ENCODE measurements at regions not wholly inside any gene's neighbourhood (a gene's known extent, or its start where the extent isn't known, plus 50 kb on each side); places are given as distances from the start of the nearest gene placed in this dataset.

- no peak overlapping the region for H3K27ac ChIP-seq (ENCODE audit: low read depth, low read length, severe bottlenecking)
- H3K4me1 ChIP-seq (ENCODE audit: control insufficient read depth, insufficient read depth, low read length, poor library complexity, severe bottlenecking), result no peaks in the 10 kb centered on the region
- H3K9me3 ChIP-seq (ENCODE audit: control insufficient read depth, low read length), result no peaks in the 10 kb centered on the region
- no peak overlapping the region for H3K4me3 ChIP-seq (ENCODE audit: extremely low read depth, insufficient read depth, low read length, poor library complexity, severe bottlenecking)
- 83 to 95% methylated on average over 2 to 3 of the region's 6 CpGs for WGBS, 2 experiments (ENCODE audit: insufficient coverage in 2 of 2)
- H3K36me3 ChIP-seq (ENCODE audit: control insufficient read depth, insufficient read depth, low read length), result no peaks in the 10 kb centered on the region
These were observed 1885.5 kb upstream of the PRR20A start for GRCh38 chr13:55255236-55255635.

DNA sequence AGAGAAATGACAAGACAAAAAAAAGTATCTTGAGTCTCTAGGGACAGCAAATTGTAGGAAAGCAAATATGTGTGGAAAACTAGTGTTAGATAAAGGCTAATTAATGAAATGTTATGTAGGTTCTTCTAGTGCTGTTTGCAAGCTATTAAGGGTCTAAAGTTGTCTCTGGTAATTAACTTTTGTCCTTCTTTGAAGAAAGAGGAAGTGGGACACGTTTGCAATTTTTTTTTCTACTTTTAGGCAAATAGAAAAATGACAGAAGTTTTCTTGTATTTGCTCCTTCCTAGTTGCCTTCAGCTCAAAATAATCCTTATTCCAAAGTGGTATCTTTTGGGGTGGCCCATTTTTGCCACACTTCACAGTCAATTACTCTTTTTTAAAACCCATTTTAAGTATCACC, 1877.7 kb upstream of the PRR20A start:
- no peaks in the 10 kb centered on the region for H3K4me1 ChIP-seq (ENCODE audit: control insufficient read depth, insufficient read depth, low read length, poor library complexity, severe bottlenecking)
- WGBS, 2 experiments (ENCODE audit: insufficient coverage in 2 of 2), result 100% methylated on average over 1 of the region's 1 CpG; no CpG with 5 or more reads in 1 of the 2 experiments
- no peak overlapping the region for H3K27ac ChIP-seq (ENCODE audit: low read depth, low read length, severe bottlenecking)
- no peaks in the 10 kb centered on the region for H3K36me3 ChIP-seq (ENCODE audit: control insufficient read depth, insufficient read depth, low read length)
- H3K4me3 ChIP-seq (ENCODE audit: extremely low read depth, insufficient read depth, low read length, poor library complexity, severe bottlenecking), result no peak overlapping the region
- no peaks in the 10 kb centered on the region for H3K9me3 ChIP-seq (ENCODE audit: control insufficient read depth, low read length)

GRCh38 chr13:55266644-55267043, 1874.1 kb upstream of the PRR20A start:
- Histone ChIP-seq H3K9me3 (ENCODE audit: control insufficient read depth, low read length) (no peaks in the 10 kb centered on the region), H3K4me3 (ENCODE audit: extremely low read depth, insufficient read depth, low read length, poor library complexity, severe bottlenecking) (no peak overlapping the region), H3K36me3 (ENCODE audit: control insufficient read depth, insufficient read depth, low read length) (no peaks in the 10 kb centered on the region), H3K27ac (ENCODE audit: low read depth, low read length, severe bottlenecking) (no peak overlapping the region), H3K4me1 (ENCODE audit: control insufficient read depth, insufficient read depth, low read length, poor library complexity, severe bottlenecking) (no peaks in the 10 kb centered on the region)
- WGBS, 2 experiments (ENCODE audit: insufficient coverage in 2 of 2), result no CpG with 5 or more reads among the region's 2 CpGs

DNA sequence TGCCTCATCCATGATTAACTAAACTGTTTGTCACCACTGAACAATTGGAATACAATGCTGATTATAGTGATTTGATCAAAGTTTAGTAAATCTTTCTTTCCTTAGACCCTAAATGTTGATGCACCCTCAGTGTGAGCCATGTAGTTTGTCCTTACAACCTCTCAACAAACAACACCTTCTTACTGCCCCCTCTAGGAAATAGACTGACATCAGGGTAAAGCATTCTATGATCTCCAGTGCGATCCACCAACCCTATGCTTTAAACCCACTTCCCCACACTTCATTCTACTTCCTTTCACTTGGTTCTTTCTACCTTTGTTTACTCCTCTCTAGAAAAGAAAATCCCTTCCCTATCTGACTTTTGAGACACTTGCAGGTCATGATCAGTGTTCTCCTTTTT, 1842.5 kb upstream of the PRR20A start:
- H3K36me3 ChIP-seq (ENCODE audit: control insufficient read depth, insufficient read depth, low read length), result no peaks in the 10 kb centered on the region
- H3K4me3 ChIP-seq (ENCODE audit: extremely low read depth, insufficient read depth, low read length, poor library complexity, severe bottlenecking), result no peak overlapping the region
- WGBS, 2 experiments (ENCODE audit: insufficient coverage in 2 of 2), result 100% methylated on average over 1 of the region's 1 CpG
- no peaks in the 10 kb centered on the region for H3K4me1 ChIP-seq (ENCODE audit: control insufficient read depth, insufficient read depth, low read length, poor library complexity, severe bottlenecking)
- no peaks in the 10 kb centered on the region for H3K9me3 ChIP-seq (ENCODE audit: control insufficient read depth, low read length)
- no peak overlapping the region for H3K27ac ChIP-seq (ENCODE audit: low read depth, low read length, severe bottlenecking)

DNA sequence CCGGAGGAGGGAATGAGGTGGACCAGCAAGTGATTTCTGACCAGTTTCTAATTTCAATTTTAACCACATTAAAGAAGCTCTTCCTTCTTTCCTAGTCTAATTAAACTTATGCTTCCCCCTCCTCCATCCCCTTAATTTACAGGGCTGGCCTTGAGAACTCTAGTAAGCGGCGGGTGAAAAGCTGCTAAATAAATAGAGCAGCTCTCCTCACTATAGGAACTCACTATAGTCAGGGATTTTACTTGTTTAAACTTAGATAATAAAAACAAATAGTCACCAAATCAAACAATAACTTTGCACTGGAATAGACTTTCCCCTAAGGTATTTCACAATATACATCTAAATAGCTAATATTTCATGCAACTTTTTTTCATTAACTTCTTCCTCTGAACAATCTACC, 1838.2 kb upstream of the PRR20A start:
- H3K36me3 ChIP-seq (ENCODE audit: control insufficient read depth, insufficient read depth, low read length), result no peaks in the 10 kb centered on the region
- H3K27ac ChIP-seq (ENCODE audit: low read depth, low read length, severe bottlenecking), result no peak overlapping the region
- H3K9me3 ChIP-seq (ENCODE audit: control insufficient read depth, low read length), result no peaks in the 10 kb centered on the region
- no peaks in the 10 kb centered on the region for H3K4me1 ChIP-seq (ENCODE audit: control insufficient read depth, insufficient read depth, low read length, poor library complexity, severe bottlenecking)
- no peak overlapping the region for H3K4me3 ChIP-seq (ENCODE audit: extremely low read depth, insufficient read depth, low read length, poor library complexity, severe bottlenecking)
- WGBS, 2 experiments (ENCODE audit: insufficient coverage in 2 of 2), result 100% methylated on average over 1 of the region's 3 CpGs; no CpG with 5 or more reads in 1 of the 2 experiments

GRCh38 chr13:55307909-55308308, 1832.8 kb upstream of the PRR20A start:
- WGBS, 2 experiments (ENCODE audit: insufficient coverage in 2 of 2), result 89 to 100% methylated on average over 1 of the region's 3 CpGs
- Histone ChIP-seq H3K27ac (ENCODE audit: low read depth, low read length, severe bottlenecking) (no peak overlapping the region), H3K36me3 (ENCODE audit: control insufficient read depth, insufficient read depth, low read length) (no peaks in the 10 kb centered on the region), H3K9me3 (ENCODE audit: control insufficient read depth, low read length) (no peaks in the 10 kb centered on the region), H3K4me1 (ENCODE audit: control insufficient read depth, insufficient read depth, low read length, poor library complexity, severe bottlenecking) (no peaks in the 10 kb centered on the region), H3K4me3 (ENCODE audit: extremely low read depth, insufficient read depth, low read length, poor library complexity, severe bottlenecking) (no peak overlapping the region)

- Histone ChIP-seq H3K4me3 (ENCODE audit: extremely low read depth, insufficient read depth, low read length, poor library complexity, severe bottlenecking) (no peak overlapping the region), H3K36me3 (ENCODE audit: control insufficient read depth, insufficient read depth, low read length) (no peaks in the 10 kb centered on the region), H3K27ac (ENCODE audit: low read depth, low read length, severe bottlenecking) (no peak overlapping the region), H3K4me1 (ENCODE audit: control insufficient read depth, insufficient read depth, low read length, poor library complexity, severe bottlenecking) (no peaks in the 10 kb centered on the region), H3K9me3 (ENCODE audit: control insufficient read depth, low read length) (no peaks in the 10 kb centered on the region)
- 87 to 100% methylated on average over 2 to 3 of the region's 3 CpGs for WGBS, 2 experiments (ENCODE audit: insufficient coverage in 2 of 2)
These were observed 1798.8 kb upstream of the PRR20A start for GRCh38 chr13:55341891-55342290.

DNA sequence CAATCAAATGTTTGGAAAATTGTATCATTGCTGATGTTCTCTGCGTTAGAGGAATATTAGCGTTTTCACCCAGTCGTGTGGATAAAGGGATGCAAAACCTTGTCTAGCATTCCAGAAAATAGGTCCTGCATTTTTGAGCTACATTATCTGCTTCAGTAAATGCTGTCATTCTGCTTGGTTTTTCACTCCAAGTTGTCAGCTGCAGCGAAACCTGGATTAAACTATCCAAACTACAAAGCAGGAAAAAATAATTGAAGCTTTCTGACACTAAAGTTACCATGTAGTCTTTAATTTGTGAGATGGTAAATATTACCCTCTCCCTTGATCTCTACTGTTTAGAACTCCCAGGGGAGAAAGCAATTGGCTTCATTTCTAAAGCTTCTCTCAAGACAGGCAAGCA, 1795.5 kb upstream of the PRR20A start:
- 78 to 87% methylated on average over 3 of the region's 4 CpGs for WGBS, 2 experiments (ENCODE audit: insufficient coverage in 2 of 2)
- Histone ChIP-seq H3K4me3 (ENCODE audit: extremely low read depth, insufficient read depth, low read length, poor library complexity, severe bottlenecking) (no peak overlapping the region), H3K9me3 (ENCODE audit: control insufficient read depth, low read length) (no peaks in the 10 kb centered on the region), H3K27ac (ENCODE audit: low read depth, low read length, severe bottlenecking) (no peak overlapping the region), H3K36me3 (ENCODE audit: control insufficient read depth, insufficient read depth, low read length) (no peaks in the 10 kb centered on the region), H3K4me1 (ENCODE audit: control insufficient read depth, insufficient read depth, low read length, poor library complexity, severe bottlenecking) (no peaks in the 10 kb centered on the region)

DNA sequence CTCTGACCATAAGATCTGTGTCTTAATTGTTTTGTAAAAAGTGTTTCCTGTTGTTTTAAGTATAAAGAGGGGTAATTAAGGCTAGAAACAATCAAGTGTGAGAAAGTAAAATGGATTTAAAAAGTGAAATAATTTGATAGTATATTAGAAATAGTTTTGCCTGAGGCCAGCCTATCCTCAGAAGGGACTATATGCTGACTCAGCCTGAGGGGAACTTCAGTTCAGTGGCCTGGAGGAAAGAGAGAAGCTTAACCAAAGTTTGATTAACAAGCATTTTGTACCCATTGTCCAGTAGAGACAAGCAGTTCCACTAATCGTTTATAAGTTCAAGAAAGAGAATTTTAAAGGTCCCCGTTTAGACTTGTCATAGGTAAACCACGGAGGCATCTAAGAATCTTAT, 1793.2 kb upstream of the PRR20A start:
- Histone ChIP-seq H3K9me3 (ENCODE audit: control insufficient read depth, low read length) (no peaks in the 10 kb centered on the region), H3K4me3 (ENCODE audit: extremely low read depth, insufficient read depth, low read length, poor library complexity, severe bottlenecking) (no peak overlapping the region), H3K4me1 (ENCODE audit: control insufficient read depth, insufficient read depth, low read length, poor library complexity, severe bottlenecking) (no peaks in the 10 kb centered on the region), H3K27ac (ENCODE audit: low read depth, low read length, severe bottlenecking) (no peak overlapping the region), H3K36me3 (ENCODE audit: control insufficient read depth, insufficient read depth, low read length) (no peaks in the 10 kb centered on the region)
- WGBS, 2 experiments (ENCODE audit: insufficient coverage in 2 of 2), result 78 to 85% methylated on average over 3 of the region's 3 CpGs

GRCh38 chr13:55359067-55359466, 1781.7 kb upstream of the PRR20A start:
- Histone ChIP-seq H3K4me1 (ENCODE audit: control insufficient read depth, insufficient read depth, low read length, poor library complexity, severe bottlenecking) (no peaks in the 10 kb centered on the region), H3K4me3 (ENCODE audit: extremely low read depth, insufficient read depth, low read length, poor library complexity, severe bottlenecking) (no peak overlapping the region), H3K9me3 (ENCODE audit: control insufficient read depth, low read length) (no peaks in the 10 kb centered on the region), H3K36me3 (ENCODE audit: control insufficient read depth, insufficient read depth, low read length) (no peaks in the 10 kb centered on the region), H3K27ac (ENCODE audit: low read depth, low read length, severe bottlenecking) (no peak overlapping the region)
- WGBS, 2 experiments (ENCODE audit: insufficient coverage in 2 of 2), result no CpG with 5 or more reads among the region's 1 CpG

- H3K4me3 ChIP-seq (ENCODE audit: extremely low read depth, insufficient read depth, low read length, poor library complexity, severe bottlenecking), result no peak overlapping the region
- H3K4me1 ChIP-seq (ENCODE audit: control insufficient read depth, insufficient read depth, low read length, poor library complexity, severe bottlenecking), result no peaks in the 10 kb centered on the region
- no peak overlapping the region for H3K27ac ChIP-seq (ENCODE audit: low read depth, low read length, severe bottlenecking)
- no peaks in the 10 kb centered on the region for H3K9me3 ChIP-seq (ENCODE audit: control insufficient read depth, low read length)
- no peaks in the 10 kb centered on the region for H3K36me3 ChIP-seq (ENCODE audit: control insufficient read depth, insufficient read depth, low read length)
These were observed 1779.6 kb upstream of the PRR20A start for GRCh38 chr13:55361141-55361540.

DNA sequence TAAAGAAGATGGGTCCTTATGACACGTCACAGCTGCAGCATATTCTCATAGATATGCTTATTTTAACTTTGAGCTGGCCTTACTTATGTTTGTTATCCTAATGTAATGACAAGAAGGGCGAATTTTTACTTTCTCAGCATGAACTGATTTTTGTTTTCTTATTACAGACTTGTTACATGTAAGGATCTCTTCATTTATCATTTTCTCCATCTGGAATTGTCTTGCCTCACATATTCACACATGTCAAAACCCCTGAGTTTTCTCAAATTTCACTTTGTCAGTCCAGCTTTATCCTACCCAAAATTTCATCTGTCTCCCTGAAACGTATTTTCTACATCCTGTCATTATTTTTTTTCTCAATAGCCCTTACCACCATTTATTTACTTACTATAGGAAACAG, 1774.0 kb upstream of the PRR20A start:
- Histone ChIP-seq H3K36me3 (ENCODE audit: control insufficient read depth, insufficient read depth, low read length) (no peaks in the 10 kb centered on the region), H3K4me1 (ENCODE audit: control insufficient read depth, insufficient read depth, low read length, poor library complexity, severe bottlenecking) (no peaks in the 10 kb centered on the region), H3K9me3 (ENCODE audit: control insufficient read depth, low read length) (no peaks in the 10 kb centered on the region), H3K27ac (ENCODE audit: low read depth, low read length, severe bottlenecking) (no peak overlapping the region), H3K4me3 (ENCODE audit: extremely low read depth, insufficient read depth, low read length, poor library complexity, severe bottlenecking) (no peak overlapping the region)
- 89 to 90% methylated on average over 1 to 2 of the region's 3 CpGs for WGBS, 2 experiments (ENCODE audit: insufficient coverage in 2 of 2)

Data from mesodermal cell (in vitro differentiated cells).